AG08396 (cell line): ENCODE measurements at regions not wholly inside any gene's neighbourhood (a gene's known extent, or its start where the extent isn't known, plus 50 kb on each side); places are given as distances from the start of the nearest gene placed in this dataset.
"Not testable (repeated sequence)": the region's sequence is repeated elsewhere in the genome, so short reads cannot be mapped to it uniquely, and the experiment has no call there.

ENCODE experiments used
- DNase-seq: peaks from one replicate; pipeline ENCODE4 v3.0.0; 2012; ENCODE audit warnings: low spot score, mixed read lengths

GRCh38 chr21:23601549-23601948 is 2005.7 kb downstream of the MRPL39 start:
- no peak for DNase-seq

GRCh38 chr21:23593582-23593981 is 2013.7 kb downstream of the MRPL39 start:
- no peak for DNase-seq

- no peak for DNase-seq
These were observed 2021.9 kb downstream of the MRPL39 start for GRCh38 chr21:23585419-23585818.

- no peak for DNase-seq
These were observed 2027.7 kb downstream of the MRPL39 start for GRCh38 chr21:23579573-23579972.

GRCh38 chr21:23578027-23578426 is 2029.3 kb downstream of the MRPL39 start:
- DNase-seq = no peak

GRCh38 chr21:23574932-23575331 is 2032.3 kb downstream of the MRPL39 start:
- DNase-seq = no peak

- not testable (repeated sequence) for DNase-seq
These were observed 2058.4 kb downstream of the MRPL39 start for GRCh38 chr21:23548924-23549323.

GRCh38 chr21:23543333-23543732 is 2063.9 kb downstream of the MRPL39 start:
- no peak for DNase-seq

- no peak for DNase-seq
These were observed 2065.2 kb downstream of the MRPL39 start for GRCh38 chr21:23542097-23542496.

GRCh38 chr21:23541571-23541970 is 2065.7 kb downstream of the MRPL39 start:
- no peak for DNase-seq

GRCh38 chr21:23534850-23535249 is 2072.4 kb downstream of the MRPL39 start:
- no peak for DNase-seq

GRCh38 chr21:23531444-23531843 is 2075.8 kb downstream of the MRPL39 start:
- DNase-seq = no peak

- DNase-seq = no peak
These were observed 2082.6 kb downstream of the MRPL39 start for GRCh38 chr21:23524685-23525084.

- DNase-seq = no peak
These were observed 2084.5 kb downstream of the MRPL39 start for GRCh38 chr21:23522751-23523150.

GRCh38 chr21:23507501-23507900 is 2099.8 kb downstream of the MRPL39 start:
- no peak for DNase-seq

GRCh38 chr21:23496729-23497128 is 2110.6 kb downstream of the MRPL39 start:
- DNase-seq = no peak

- DNase-seq = no peak
These were observed 2119.0 kb downstream of the MRPL39 start for GRCh38 chr21:23488245-23488644.

GRCh38 chr21:23480591-23481270 is 2126.6 kb downstream of the MRPL39 start:
- no peak for DNase-seq

- DNase-seq = no peak
These were observed 2128.9 kb downstream of the MRPL39 start for GRCh38 chr21:23478381-23478780.

- DNase-seq = no peak
These were observed 2131.7 kb downstream of the MRPL39 start for GRCh38 chr21:23475281-23476219.

- no peak for DNase-seq
These were observed 2135.4 kb downstream of the MRPL39 start for GRCh38 chr21:23471877-23472276.

GRCh38 chr21:23463365-23463764 is 2143.9 kb downstream of the MRPL39 start:
- no peak for DNase-seq

- DNase-seq = no peak
These were observed 2151.6 kb downstream of the MRPL39 start for GRCh38 chr21:23455676-23456075.
